Right ventricle myocardium inferior (tissue), 1 donor: ENCODE measurements at regions not wholly inside any gene's neighbourhood (a gene's known extent, or its start where the extent isn't known, plus 50 kb on each side); places are given as distances from the start of the nearest gene placed in this dataset.

Experiments used
- ATAC-seq: fragments of 200-7000 bp; cut with Tn5 transposase; one replicate; pipeline ENCODE4 v1.9.1; 2020; ENCODE audit warnings: mild to moderate bottlenecking, moderate library complexity
- DNase-seq: peaks from one replicate; pipeline ENCODE4 v3.0.0; 2021; ENCODE audit errors: missing footprints
- intact Hi-C: fragments of 100-400 bp; cut with DNase I; formaldehyde crosslinking; loops from one replicate; pipeline ENCODE4 v1.11.0; 2022
- donor health status: DM: no; HTN: yes; CAD: no; lungs with severe emphysema.

GRCh38 chr6:105633814-105634213 lies 230.9 kb upstream of the PREP start:
- DNase-seq (no peak), ATAC-seq (no peak)
- intact Hi-C loops = no loop called here

GRCh38 chr6:105628156-105628860 lies 225.4 kb upstream of the PREP start:
- intact Hi-C loops = no loop called here
- DNase-seq (no peak), ATAC-seq (peak; percentile 69)

GRCh38 chr6:105626295-105627158 lies 223.6 kb upstream of the PREP start:
- DNase-seq (no peak), ATAC-seq (no peak)
- intact Hi-C loops = no loop called here

- DNase-seq (no peak), ATAC-seq (peak; percentile 21)
- intact Hi-C loops = no loop called here
Observed at GRCh38 chr6:105624021-105624420, 221.1 kb upstream of the PREP start.

GRCh38 chr6:105622226-105622625 lies 219.3 kb upstream of the PREP start:
- intact Hi-C loops = no loop called here
- ATAC-seq (no peak), DNase-seq (no peak)

- intact Hi-C loops = no loop called here
- ATAC-seq (no peak), DNase-seq (no peak)
Observed at GRCh38 chr6:105621564-105622175, 218.8 kb upstream of the PREP start.

- no peak for ATAC-seq
- intact Hi-C loops = no loop called here
- DNase-seq = no peak
Observed at GRCh38 chr6:105620878-105621277, 218.0 kb upstream of the PREP start.

GRCh38 chr6:105619971-105620741 lies 217.3 kb upstream of the PREP start:
- no peak for ATAC-seq

GRCh38 chr6:105618247-105618646 lies 215.4 kb upstream of the PREP start:
- DNase-seq (no peak), ATAC-seq (no peak)
- intact Hi-C loops = no loop called here

More at GRCh38 chr6:105619971-105620741, 217.3 kb upstream of the PREP start:
- intact Hi-C loops = no loop called here
- no peak for DNase-seq

- intact Hi-C loops = no loop called here
- DNase-seq (no peak), ATAC-seq (no peak)
Observed at GRCh38 chr6:105616521-105616920, 213.6 kb upstream of the PREP start.

GRCh38 chr6:105611606-105612005 lies 208.7 kb upstream of the PREP start:
- intact Hi-C loops = no loop called here
- DNase-seq = no peak
- peak; percentile 52 for ATAC-seq

- ATAC-seq (no peak), DNase-seq (peak; percentile 33)
- intact Hi-C loops = loop anchor here (5.0 kb wide), 1 partner anchor 122 kb away; no protein-coding TSS in a partner anchor
Observed at GRCh38 chr6:105609375-105609991, 206.6 kb upstream of the PREP start.

GRCh38 chr6:105608711-105609374 lies 206.0 kb upstream of the PREP start:
- ATAC-seq (no peak), DNase-seq (no peak)
- intact Hi-C loops = loop anchor here (5.0 kb wide), 1 partner anchor 122 kb away; no protein-coding TSS in a partner anchor

- intact Hi-C loops = loop anchor here (5.0 kb wide), 1 partner anchor 121 kb away; no protein-coding TSS in a partner anchor
- DNase-seq = no peak
- no peak for ATAC-seq
Observed at GRCh38 chr6:105607636-105608621, 205.0 kb upstream of the PREP start.

GRCh38 chr6:105606831-105607463 lies 204.1 kb upstream of the PREP start:
- ATAC-seq (no peak), DNase-seq (no peak)
- intact Hi-C loops = loop anchor here (5.0 kb wide), 1 partner anchor 120 kb away; no protein-coding TSS in a partner anchor

GRCh38 chr6:105604587-105604884 lies 201.7 kb upstream of the PREP start:
- ATAC-seq (no peak), DNase-seq (no peak)
- intact Hi-C loops = loop anchor here (5.0 kb wide), 1 partner anchor 73 kb away; no protein-coding TSS in a partner anchor
